ENCODE measurements at regions not wholly inside any gene's neighbourhood (a gene's known extent, or its start where the extent isn't known, plus 50 kb on each side); places are given as distances from the start of the nearest gene placed in this dataset.

GRCh38 chr1:4344065-4344732, 310.2 kb upstream of the AJAP1 start:
- Histone ChIP-seq H2BK15ac (ENCODE audit: low read depth, low read length) (no peak overlapping the region), H3K27ac (ENCODE audit: insufficient read depth, low read length) (no peak overlapping the region), H3K36me3 (ENCODE audit: control insufficient read depth, insufficient read depth, low read length) (no peaks in the 10 kb centered on the region), H3K18ac (ENCODE audit: low read depth, low read length) (no peak overlapping the region), H2AK5ac (ENCODE audit: low read depth, low read length) (no peak overlapping the region), H2AK9ac (replicated peaks; ENCODE audit: low read depth, low read length, poor library complexity) (no peak overlapping the region), H4K8ac (ENCODE audit: low read depth in 2 of 2, low read length in 2 of 2) (no peak overlapping the region), H3K4me3 (ENCODE audit: insufficient read depth, low read depth, low read length) (no peak overlapping the region), H3K56ac (ENCODE audit: extremely low read depth, insufficient read depth, low read length) (no peak overlapping the region), H2BK20ac (ENCODE audit: low read depth, low read length) (no peak overlapping the region), H3K4me1 (ENCODE audit: control insufficient read depth, insufficient read depth, low read length) (no peaks in the 10 kb centered on the region), H2BK5ac (ENCODE audit: low read depth, low read length, poor library complexity, severe bottlenecking) (no peak overlapping the region), H3K14ac (replicated peaks; ENCODE audit: low read depth, low read length) (no peak overlapping the region), H4K91ac (ENCODE audit: insufficient read depth, low read depth, low read length) (no peak overlapping the region), H3K9me3 (ENCODE audit: control insufficient read depth, insufficient read depth, low read length) (peaks cover 44% of the 10 kb centered on the region), H3K4me2 (ENCODE audit: low read depth, low read length) (no peak overlapping the region), H3K9ac (ENCODE audit: low read depth, low read length) (no peak overlapping the region), H3K4ac (ENCODE audit: low read depth, low read length) (no peak overlapping the region), H4K20me1 (ENCODE audit: insufficient read depth, low read length) (no peaks in the 10 kb centered on the region), H3K27me3 (ENCODE audit: control insufficient read depth, insufficient read depth, low read length) (no peaks in the 10 kb centered on the region), H2BK120ac (ENCODE audit: low read depth, low read length) (no peak overlapping the region), H4K5ac (ENCODE audit: low read depth, low read length) (no peak overlapping the region), H3K23ac (ENCODE audit: low read depth, low read length) (no peak overlapping the region), H2AFZ (replicated peaks; ENCODE audit: low read length, poor library complexity) (no peak overlapping the region), H3K79me1 (ENCODE audit: low read depth in 1 of 2, low read length in 2 of 2) (no peaks in the 10 kb centered on the region), H3K9me1 (ENCODE audit: insufficient read depth, low read length) (no peaks in the 10 kb centered on the region)
- ATAC-seq (ENCODE audit: low read depth) (no peak), DNase-seq (no peak)
- ChIA-PET CTCF (no interaction called here), POLR2A (ENCODE audit: unreplicated experiment) (no interaction called here)
- no TSS peak for BruUV-seq (replicated peaks)
- intact Hi-C loops (cut with micrococcal nuclease) (no loop called here), dilution Hi-C loops (cut with HindIII; ENCODE audit: low sequenced_read_pairs, unreplicated experiment) (no loop called here), in situ Hi-C loops (cut with MboI; ENCODE audit: low sequenced_read_pairs) (no loop called here)
- no peak for TF ChIP-seq MXI1 (IDR thresholded peaks at IDR 0.05; ENCODE audit: borderline replicate concordance, low read depth, low read length)
- TF ChIP-seq MAFK (IDR thresholded peaks at IDR 0.05; ENCODE audit: low read depth, low read length): no peak
- TF ChIP-seq, protein P1, sequence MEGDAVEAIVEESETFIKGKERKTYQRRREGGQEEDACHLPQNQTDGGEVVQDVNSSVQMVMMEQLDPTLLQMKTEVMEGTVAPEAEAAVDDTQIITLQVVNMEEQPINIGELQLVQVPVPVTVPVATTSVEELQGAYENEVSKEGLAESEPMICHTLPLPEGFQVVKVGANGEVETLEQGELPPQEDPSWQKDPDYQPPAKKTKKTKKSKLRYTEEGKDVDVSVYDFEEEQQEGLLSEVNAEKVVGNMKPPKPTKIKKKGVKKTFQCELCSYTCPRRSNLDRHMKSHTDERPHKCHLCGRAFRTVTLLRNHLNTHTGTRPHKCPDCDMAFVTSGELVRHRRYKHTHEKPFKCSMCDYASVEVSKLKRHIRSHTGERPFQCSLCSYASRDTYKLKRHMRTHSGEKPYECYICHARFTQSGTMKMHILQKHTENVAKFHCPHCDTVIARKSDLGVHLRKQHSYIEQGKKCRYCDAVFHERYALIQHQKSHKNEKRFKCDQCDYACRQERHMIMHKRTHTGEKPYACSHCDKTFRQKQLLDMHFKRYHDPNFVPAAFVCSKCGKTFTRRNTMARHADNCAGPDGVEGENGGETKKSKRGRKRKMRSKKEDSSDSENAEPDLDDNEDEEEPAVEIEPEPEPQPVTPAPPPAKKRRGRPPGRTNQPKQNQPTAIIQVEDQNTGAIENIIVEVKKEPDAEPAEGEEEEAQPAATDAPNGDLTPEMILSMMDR (conservative IDR thresholded peaks at IDR 0.05; ENCODE audit: low read depth, low read length): no peak
- no peak for TF ChIP-seq SMC3 (IDR thresholded peaks at IDR 0.05; ENCODE audit: low read depth, low read length)
- no peak for TF ChIP-seq RFX5 (IDR thresholded peaks at IDR 0.05; ENCODE audit: low read depth, low read length)
- TF ChIP-seq ELK1 (IDR thresholded peaks at IDR 0.05; ENCODE audit: borderline replicate concordance, low read depth, low read length): no peak
- no peak for TF ChIP-seq NFE2L2 (IDR thresholded peaks at IDR 0.05; ENCODE audit: low read depth, low read length)
- no peak for TF ChIP-seq RAD21 (IDR thresholded peaks at IDR 0.05; ENCODE audit: low read length)
- no peak for TF ChIP-seq CHD1 (IDR thresholded peaks at IDR 0.05; ENCODE audit: low read depth, low read length)
- TF ChIP-seq BHLHE40 (IDR thresholded peaks at IDR 0.05; ENCODE audit: low read depth, low read length): no peak
- no peak for TF ChIP-seq RCOR1 (IDR thresholded peaks at IDR 0.05; ENCODE audit: insufficient replicate concordance, low read length)
- no peak for TF ChIP-seq FOS (IDR thresholded peaks at IDR 0.05; ENCODE audit: low read depth, low read length)
- no peak for TF ChIP-seq MAZ (IDR thresholded peaks at IDR 0.05; ENCODE audit: borderline replicate concordance, low read depth, low read length)
- no peak for TF ChIP-seq POLR2A (IDR thresholded peaks at IDR 0.05; ENCODE audit: low read depth, low read length)
- no peak for TF ChIP-seq CEBPB (IDR thresholded peaks at IDR 0.05; ENCODE audit: low read depth, low read length)
- TF ChIP-seq, protein P2, sequence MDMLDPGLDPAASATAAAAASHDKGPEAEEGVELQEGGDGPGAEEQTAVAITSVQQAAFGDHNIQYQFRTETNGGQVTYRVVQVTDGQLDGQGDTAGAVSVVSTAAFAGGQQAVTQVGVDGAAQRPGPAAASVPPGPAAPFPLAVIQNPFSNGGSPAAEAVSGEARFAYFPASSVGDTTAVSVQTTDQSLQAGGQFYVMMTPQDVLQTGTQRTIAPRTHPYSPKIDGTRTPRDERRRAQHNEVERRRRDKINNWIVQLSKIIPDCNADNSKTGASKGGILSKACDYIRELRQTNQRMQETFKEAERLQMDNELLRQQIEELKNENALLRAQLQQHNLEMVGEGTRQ (IDR thresholded peaks at IDR 0.05; ENCODE audit: low read depth, low read length): no peak
- 74% methylated on average over 5 of the region's 18 CpGs; no CpG with 5 or more reads in 1 of the 2 experiments for WGBS, 2 experiments (ENCODE audit: extremely low coverage in 2 of 2, insufficient read length in 1 of 2)
